ENCODE measurements at regions not wholly inside any gene's neighbourhood (a gene's known extent, or its start where the extent isn't known, plus 50 kb on each side); places are given as distances from the start of the nearest gene placed in this dataset.

GRCh38 chr12:67522222-67522621 lies 126.3 kb upstream of the DYRK2 start:
- Histone ChIP-seq H3K4me3 (no peak overlapping the region), H3K27ac (no peak overlapping the region), H3K4me1 (peaks cover 0 to 2% (median 1%) of the 10 kb centered on the region in 4 donors), H3K27me3 (no peaks in the 10 kb centered on the region), H3K36me3 (no peaks in the 10 kb centered on the region), H3K9me3 (no peaks in the 10 kb centered on the region)
- intact Hi-C loops (cut with DNase I; ENCODE audit: low total_unique reads) = no loop called here
- no peak for DNase-seq
- TF ChIP-seq CTCF (IDR thresholded peaks at IDR 0.05) = no peak

GRCh38 chr12:67523538-67523937 lies 125.0 kb upstream of the DYRK2 start:
- no peak for TF ChIP-seq CTCF (IDR thresholded peaks at IDR 0.05)
- Histone ChIP-seq H3K36me3 (no peaks in the 10 kb centered on the region), H3K27me3 (no peaks in the 10 kb centered on the region), H3K4me3 (no peak overlapping the region), H3K4me1 (no peaks in the 10 kb centered on the region), H3K9me3 (no peaks in the 10 kb centered on the region), H3K27ac (no peak overlapping the region)
- intact Hi-C loops (cut with DNase I; ENCODE audit: low total_unique reads) = no loop called here
- no peak for DNase-seq

- no peaks in the 10 kb centered on the region for H3K9me3 ChIP-seq
- H3K4me1 ChIP-seq = no peaks in the 10 kb centered on the region
- H3K4me3 ChIP-seq = no peak overlapping the region
- no peak overlapping the region for H3K27ac ChIP-seq
- H3K36me3 ChIP-seq = no peaks in the 10 kb centered on the region
- no peak for DNase-seq
- no peak for TF ChIP-seq CTCF (IDR thresholded peaks at IDR 0.05)
- H3K27me3 ChIP-seq = no peaks in the 10 kb centered on the region
- intact Hi-C loops (cut with DNase I; ENCODE audit: low total_unique reads) = no loop called here
Measured at GRCh38 chr12:67524861-67525616, 123.5 kb upstream of the DYRK2 start.

- Histone ChIP-seq H3K27me3 (no peaks in the 10 kb centered on the region), H3K4me3 (no peak overlapping the region), H3K9me3 (no peaks in the 10 kb centered on the region), H3K4me1 (no peaks in the 10 kb centered on the region), H3K36me3 (no peaks in the 10 kb centered on the region), H3K27ac (no peak overlapping the region)
- DNase-seq = no peak
- intact Hi-C loops (cut with DNase I; ENCODE audit: low total_unique reads) = no loop called here
- no peak for TF ChIP-seq CTCF (IDR thresholded peaks at IDR 0.05)
Measured at GRCh38 chr12:67525617-67525884, 123.0 kb upstream of the DYRK2 start.

- no peaks in the 10 kb centered on the region for H3K36me3 ChIP-seq
- no peak overlapping the region for H3K4me3 ChIP-seq
- H3K4me1 ChIP-seq = no peaks in the 10 kb centered on the region
- H3K9me3 ChIP-seq = no peaks in the 10 kb centered on the region
- DNase-seq = no peak
- H3K27me3 ChIP-seq = no peaks in the 10 kb centered on the region
- H3K27ac ChIP-seq = no peak overlapping the region
- no peak for TF ChIP-seq CTCF (IDR thresholded peaks at IDR 0.05)
- intact Hi-C loops (cut with DNase I; ENCODE audit: low total_unique reads) = no loop called here
Measured at GRCh38 chr12:67526129-67526528, 122.4 kb upstream of the DYRK2 start.

GRCh38 chr12:67531051-67531450 lies 117.5 kb upstream of the DYRK2 start:
- no peak for TF ChIP-seq CTCF (IDR thresholded peaks at IDR 0.05)
- Histone ChIP-seq H3K27me3 (no peaks in the 10 kb centered on the region), H3K4me1 (peaks cover 0 to 11% (median 2%) of the 10 kb centered on the region in 4 donors), H3K27ac (no peak overlapping the region), H3K36me3 (no peaks in the 10 kb centered on the region), H3K9me3 (no peaks in the 10 kb centered on the region), H3K4me3 (no peak overlapping the region)
- no peak for DNase-seq
- intact Hi-C loops (cut with DNase I; ENCODE audit: low total_unique reads) = no loop called here

Data from tibial artery (tissue), 4 donors.